IMR-90 (cell line): ENCODE measurements at regions not wholly inside any gene's neighbourhood (a gene's known extent, or its start where the extent isn't known, plus 50 kb on each side); places are given as distances from the start of the nearest gene placed in this dataset.

Experiments used
- BHLHE40 ChIP-seq: fragments of 150-350 bp; IDR thresholded peaks from 2 replicates; pipeline ENCODE4 v1.6.1; 2016; ENCODE audit warnings: mild to moderate bottlenecking, low read depth, low read length
- CEBPB ChIP-seq: IDR thresholded peaks from 2 replicates; pipeline ENCODE4 v1.6.1; 2012; ENCODE audit warnings: low read depth, low read length, improper control_type of control experiment
- CTCF ChIP-seq: conservative IDR thresholded peaks from 2 replicates; pipeline ENCODE4 v1.5.1; 2012; ENCODE audit warnings: mild to moderate bottlenecking, low read depth, low read length, improper control_type of control experiment
- MXI1 ChIP-seq: IDR thresholded peaks from 2 replicates; pipeline ENCODE4 v1.6.1; 2012; ENCODE audit warnings: low read depth, mild to moderate bottlenecking, low read length, moderate library complexity, borderline replicate concordance
- POLR2A ChIP-seq: IDR thresholded peaks from 2 replicates; pipeline ENCODE4 v1.6.1; 2012; ENCODE audit warnings: mild to moderate bottlenecking, low read depth, low read length
- RAD21 ChIP-seq: IDR thresholded peaks from 2 replicates; pipeline ENCODE4 v1.6.1; 2012; ENCODE audit warnings: low read length, improper control_type of control experiment
- SMC3 ChIP-seq: fragments of 150-350 bp; IDR thresholded peaks from 2 replicates; pipeline ENCODE4 v1.6.1; 2016; ENCODE audit warnings: low read depth, mild to moderate bottlenecking, antibody characterized with exemption, low read length, moderate library complexity

- TF ChIP-seq BHLHE40 (no peak), CTCF (no peak), POLR2A (no peak), MXI1 (no peak), CEBPB (no peak), SMC3 (no peak), RAD21 (no peak)
These were observed 145.1 kb upstream of the PLN start for GRCh38 chr6:118403036-118403435.
